ENCODE measurements at regions not wholly inside any gene's neighbourhood (a gene's known extent, or its start where the extent isn't known, plus 50 kb on each side); places are given as distances from the start of the nearest gene placed in this dataset.

DNA sequence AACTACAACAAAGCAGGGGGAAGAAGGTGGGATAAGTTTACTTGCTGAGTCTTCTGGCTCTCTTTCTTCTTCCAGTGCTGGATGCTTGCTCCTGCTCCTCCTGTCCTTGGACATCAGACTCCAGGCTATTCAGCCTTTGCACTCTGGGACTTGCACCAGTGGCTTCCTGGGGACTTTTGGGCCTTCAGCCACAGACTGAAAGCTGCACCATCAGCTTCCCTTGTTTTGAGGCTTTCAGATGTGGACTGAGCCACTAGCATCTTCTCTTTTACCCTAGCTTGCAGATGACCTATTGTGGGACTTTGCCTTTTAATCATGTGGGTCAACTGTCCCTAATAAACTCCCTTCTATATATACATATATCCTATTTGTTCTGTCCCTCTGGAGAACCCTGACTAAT, 173.0 kb upstream of the UFM1 start (continued):
- TF ChIP-seq NANOG (IDR thresholded peaks at IDR 0.05; ENCODE audit: borderline replicate concordance) (no peak), ZNF331 (CRISPR knock-in tag; IDR thresholded peaks at IDR 0.05; ENCODE audit: low read depth) (no peak)

DNA sequence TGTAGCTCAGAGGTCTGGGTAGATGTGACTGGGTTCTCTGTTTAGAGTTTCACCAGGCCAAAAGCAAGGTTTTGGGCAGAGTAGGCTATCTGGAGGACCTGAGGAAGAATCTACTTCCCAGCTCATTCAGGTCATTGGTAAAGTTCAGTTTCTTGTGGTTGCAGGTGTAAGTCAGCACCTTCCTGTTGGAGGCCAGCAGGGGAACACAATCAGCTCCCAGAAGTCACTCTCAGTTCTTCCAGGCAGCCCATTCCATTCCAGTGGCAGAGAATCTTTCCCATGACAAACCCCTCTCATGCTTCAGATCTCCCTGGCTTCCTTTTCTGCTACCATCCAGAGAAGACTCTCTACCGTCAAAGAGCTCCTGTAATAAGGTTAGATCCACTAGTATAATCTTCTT, 176.2 kb upstream of the UFM1 start:
- H3K79me2 ChIP-seq (replicated peaks; ENCODE audit: insufficient read depth), result no peaks in the 10 kb centered on the region
- no peak overlapping the region for H3K27ac Mint-ChIP-seq
- H3K9me3 Mint-ChIP-seq, result no peaks in the 10 kb centered on the region
- no peaks in the 10 kb centered on the region for H3K27me3 Mint-ChIP-seq (ENCODE audit: insufficient read depth, low read depth, poor library complexity)
- H3K4me1 ChIP-seq (ENCODE audit: insufficient read depth), result no peaks in the 10 kb centered on the region
- peaks cover 3% of the 10 kb centered on the region; the same call in 2 of the 3 replicates for H3K4me1 Mint-ChIP-seq
- no peaks in the 10 kb centered on the region for H3F3A ChIP-seq (replicated peaks; ENCODE audit: low read depth)
- H3K36me3 Mint-ChIP-seq (ENCODE audit: low read depth), result no peaks in the 10 kb centered on the region
- H3K4me3 ChIP-seq, result no peak overlapping the region
- no peak overlapping the region for H3K4me3 Mint-ChIP-seq
- H3K4me2 ChIP-seq, result no peak overlapping the region
- H3K27ac ChIP-seq (ENCODE audit: low read depth), result no peak overlapping the region
- H3K9me2 ChIP-seq (ENCODE audit: insufficient read depth), result no peaks in the 10 kb centered on the region
- DNase-seq (ENCODE audit: low spot score) (peak; percentile 16), ATAC-seq (peak; percentile 45; the same call in 1 of the 3 replicates)
- H4K20me1 ChIP-seq (replicated peaks; ENCODE audit: insufficient read depth), result no peaks in the 10 kb centered on the region
- H3K27me3 ChIP-seq (ENCODE audit: insufficient read depth), result no peaks in the 10 kb centered on the region
- no peaks in the 10 kb centered on the region for H3K36me3 ChIP-seq (ENCODE audit: insufficient read depth)
- TF ChIP-seq JUNB (IDR thresholded peaks at IDR 0.05; ENCODE audit: unreplicated experiment), result no peak
- TF ChIP-seq, protein P1, sequence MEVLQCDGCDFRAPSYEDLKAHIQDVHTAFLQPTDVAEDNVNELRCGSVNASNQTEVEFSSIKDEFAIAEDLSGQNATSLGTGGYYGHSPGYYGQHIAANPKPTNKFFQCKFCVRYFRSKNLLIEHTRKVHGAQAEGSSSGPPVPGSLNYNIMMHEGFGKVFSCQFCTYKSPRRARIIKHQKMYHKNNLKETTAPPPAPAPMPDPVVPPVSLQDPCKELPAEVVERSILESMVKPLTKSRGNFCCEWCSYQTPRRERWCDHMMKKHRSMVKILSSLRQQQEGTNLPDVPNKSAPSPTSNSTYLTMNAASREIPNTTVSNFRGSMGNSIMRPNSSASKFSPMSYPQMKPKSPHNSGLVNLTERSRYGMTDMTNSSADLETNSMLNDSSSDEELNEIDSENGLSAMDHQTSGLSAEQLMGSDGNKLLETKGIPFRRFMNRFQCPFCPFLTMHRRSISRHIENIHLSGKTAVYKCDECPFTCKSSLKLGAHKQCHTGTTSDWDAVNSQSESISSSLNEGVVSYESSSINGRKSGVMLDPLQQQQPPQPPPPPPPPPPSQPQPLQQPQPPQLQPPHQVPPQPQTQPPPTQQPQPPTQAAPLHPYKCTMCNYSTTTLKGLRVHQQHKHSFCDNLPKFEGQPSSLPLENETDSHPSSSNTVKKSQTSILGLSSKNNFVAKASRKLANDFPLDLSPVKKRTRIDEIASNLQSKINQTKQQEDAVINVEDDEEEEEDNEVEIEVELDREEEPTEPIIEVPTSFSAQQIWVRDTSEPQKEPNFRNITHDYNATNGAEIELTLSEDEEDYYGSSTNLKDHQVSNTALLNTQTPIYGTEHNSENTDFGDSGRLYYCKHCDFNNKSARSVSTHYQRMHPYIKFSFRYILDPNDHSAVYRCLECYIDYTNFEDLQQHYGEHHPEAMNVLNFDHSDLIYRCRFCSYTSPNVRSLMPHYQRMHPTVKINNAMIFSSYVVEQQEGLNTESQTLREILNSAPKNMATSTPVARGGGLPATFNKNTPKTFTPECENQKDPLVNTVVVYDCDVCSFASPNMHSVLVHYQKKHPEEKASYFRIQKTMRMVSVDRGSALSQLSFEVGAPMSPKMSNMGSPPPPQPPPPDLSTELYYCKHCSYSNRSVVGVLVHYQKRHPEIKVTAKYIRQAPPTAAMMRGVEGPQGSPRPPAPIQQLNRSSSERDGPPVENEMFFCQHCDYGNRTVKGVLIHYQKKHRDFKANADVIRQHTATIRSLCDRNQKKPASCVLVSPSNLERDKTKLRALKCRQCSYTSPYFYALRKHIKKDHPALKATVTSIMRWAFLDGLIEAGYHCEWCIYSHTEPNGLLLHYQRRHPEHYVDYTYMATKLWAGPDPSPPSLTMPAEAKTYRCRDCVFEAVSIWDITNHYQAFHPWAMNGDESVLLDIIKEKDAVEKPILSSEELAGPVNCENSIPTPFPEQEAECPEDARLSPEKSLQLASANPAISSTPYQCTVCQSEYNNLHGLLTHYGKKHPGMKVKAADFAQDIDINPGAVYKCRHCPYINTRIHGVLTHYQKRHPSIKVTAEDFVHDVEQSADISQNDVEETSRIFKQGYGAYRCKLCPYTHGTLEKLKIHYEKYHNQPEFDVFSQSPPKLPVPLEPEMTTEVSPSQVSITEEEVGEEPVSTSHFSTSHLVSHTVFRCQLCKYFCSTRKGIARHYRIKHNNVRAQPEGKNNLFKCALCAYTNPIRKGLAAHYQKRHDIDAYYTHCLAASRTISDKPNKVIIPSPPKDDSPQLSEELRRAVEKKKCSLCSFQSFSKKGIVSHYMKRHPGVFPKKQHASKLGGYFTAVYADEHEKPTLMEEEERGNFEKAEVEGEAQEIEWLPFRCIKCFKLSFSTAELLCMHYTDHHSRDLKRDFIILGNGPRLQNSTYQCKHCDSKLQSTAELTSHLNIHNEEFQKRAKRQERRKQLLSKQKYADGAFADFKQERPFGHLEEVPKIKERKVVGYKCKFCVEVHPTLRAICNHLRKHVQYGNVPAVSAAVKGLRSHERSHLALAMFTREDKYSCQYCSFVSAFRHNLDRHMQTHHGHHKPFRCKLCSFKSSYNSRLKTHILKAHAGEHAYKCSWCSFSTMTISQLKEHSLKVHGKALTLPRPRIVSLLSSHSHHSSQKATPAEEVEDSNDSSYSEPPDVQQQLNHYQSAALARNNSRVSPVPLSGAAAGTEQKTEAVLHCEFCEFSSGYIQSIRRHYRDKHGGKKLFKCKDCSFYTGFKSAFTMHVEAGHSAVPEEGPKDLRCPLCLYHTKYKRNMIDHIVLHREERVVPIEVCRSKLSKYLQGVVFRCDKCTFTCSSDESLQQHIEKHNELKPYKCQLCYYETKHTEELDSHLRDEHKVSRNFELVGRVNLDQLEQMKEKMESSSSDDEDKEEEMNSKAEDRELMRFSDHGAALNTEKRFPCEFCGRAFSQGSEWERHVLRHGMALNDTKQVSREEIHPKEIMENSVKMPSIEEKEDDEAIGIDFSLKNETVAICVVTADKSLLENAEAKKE (CRISPR knock-in tag; IDR thresholded peaks at IDR 0.05), result no peak
- TF ChIP-seq ZNF331 (CRISPR knock-in tag; IDR thresholded peaks at IDR 0.05; ENCODE audit: low read depth), result no peak
- no peak for TF ChIP-seq STAT1 (IDR thresholded peaks at IDR 0.05; ENCODE audit: unreplicated experiment)
- TF ChIP-seq EZH2 (IDR thresholded peaks at IDR 0.05; ENCODE audit: low read depth, unreplicated experiment), result no peak
- TF ChIP-seq, protein P2, sequence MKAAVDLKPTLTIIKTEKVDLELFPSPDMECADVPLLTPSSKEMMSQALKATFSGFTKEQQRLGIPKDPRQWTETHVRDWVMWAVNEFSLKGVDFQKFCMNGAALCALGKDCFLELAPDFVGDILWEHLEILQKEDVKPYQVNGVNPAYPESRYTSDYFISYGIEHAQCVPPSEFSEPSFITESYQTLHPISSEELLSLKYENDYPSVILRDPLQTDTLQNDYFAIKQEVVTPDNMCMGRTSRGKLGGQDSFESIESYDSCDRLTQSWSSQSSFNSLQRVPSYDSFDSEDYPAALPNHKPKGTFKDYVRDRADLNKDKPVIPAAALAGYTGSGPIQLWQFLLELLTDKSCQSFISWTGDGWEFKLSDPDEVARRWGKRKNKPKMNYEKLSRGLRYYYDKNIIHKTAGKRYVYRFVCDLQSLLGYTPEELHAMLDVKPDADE (IDR thresholded peaks at IDR 0.05), result no peak
- no peak for TF ChIP-seq ZNF114 (CRISPR knock-in tag; IDR thresholded peaks at IDR 0.05)
- no peak for TF ChIP-seq CREB1 (CRISPR knock-in tag; IDR thresholded peaks at IDR 0.05; ENCODE audit: low read depth)
- TF ChIP-seq, protein P3, sequence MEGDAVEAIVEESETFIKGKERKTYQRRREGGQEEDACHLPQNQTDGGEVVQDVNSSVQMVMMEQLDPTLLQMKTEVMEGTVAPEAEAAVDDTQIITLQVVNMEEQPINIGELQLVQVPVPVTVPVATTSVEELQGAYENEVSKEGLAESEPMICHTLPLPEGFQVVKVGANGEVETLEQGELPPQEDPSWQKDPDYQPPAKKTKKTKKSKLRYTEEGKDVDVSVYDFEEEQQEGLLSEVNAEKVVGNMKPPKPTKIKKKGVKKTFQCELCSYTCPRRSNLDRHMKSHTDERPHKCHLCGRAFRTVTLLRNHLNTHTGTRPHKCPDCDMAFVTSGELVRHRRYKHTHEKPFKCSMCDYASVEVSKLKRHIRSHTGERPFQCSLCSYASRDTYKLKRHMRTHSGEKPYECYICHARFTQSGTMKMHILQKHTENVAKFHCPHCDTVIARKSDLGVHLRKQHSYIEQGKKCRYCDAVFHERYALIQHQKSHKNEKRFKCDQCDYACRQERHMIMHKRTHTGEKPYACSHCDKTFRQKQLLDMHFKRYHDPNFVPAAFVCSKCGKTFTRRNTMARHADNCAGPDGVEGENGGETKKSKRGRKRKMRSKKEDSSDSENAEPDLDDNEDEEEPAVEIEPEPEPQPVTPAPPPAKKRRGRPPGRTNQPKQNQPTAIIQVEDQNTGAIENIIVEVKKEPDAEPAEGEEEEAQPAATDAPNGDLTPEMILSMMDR (conservative IDR thresholded peaks at IDR 0.05; ENCODE audit: low read depth in 2 of 2), result no peak
- no peak for TF ChIP-seq NANOG (IDR thresholded peaks at IDR 0.05; ENCODE audit: borderline replicate concordance)
- no peak for TF ChIP-seq EZH2phosphoT487 (IDR thresholded peaks at IDR 0.05; ENCODE audit: unreplicated experiment)
- no peak for TF ChIP-seq POLR2AphosphoS5 (IDR thresholded peaks at IDR 0.05; ENCODE audit: low read depth)
- H2AFZ ChIP-seq, result peak overlapping the region; percentile 75; the same call in 1 of the 2 replicates
